ENCODE measurements at regions not wholly inside any gene's neighbourhood (a gene's known extent, or its start where the extent isn't known, plus 50 kb on each side); places are given as distances from the start of the nearest gene placed in this dataset.

GRCh38 chr1:198829944-198830343 lies 191.1 kb downstream of the PTPRC start:
- peak; percentile 33; the same call in 1 of the 3 replicates for ATAC-seq (ENCODE audit: low read depth)
- Histone ChIP-seq H3K4me3 (ENCODE audit: severe bottlenecking) (no peak overlapping the region), H3K27me3 (ENCODE audit: insufficient read depth, poor library complexity, severe bottlenecking) (no peaks in the 10 kb centered on the region), H3K36me3 (ENCODE audit: low read depth) (no peaks in the 10 kb centered on the region), H3K9me3 (ENCODE audit: severe bottlenecking) (no peaks in the 10 kb centered on the region), H3K4me1 (ENCODE audit: insufficient read depth, poor library complexity, severe bottlenecking) (no peaks in the 10 kb centered on the region), H3K27ac (ENCODE audit: poor library complexity, severe bottlenecking) (no peak overlapping the region)
- TF ChIP-seq, protein P1, sequence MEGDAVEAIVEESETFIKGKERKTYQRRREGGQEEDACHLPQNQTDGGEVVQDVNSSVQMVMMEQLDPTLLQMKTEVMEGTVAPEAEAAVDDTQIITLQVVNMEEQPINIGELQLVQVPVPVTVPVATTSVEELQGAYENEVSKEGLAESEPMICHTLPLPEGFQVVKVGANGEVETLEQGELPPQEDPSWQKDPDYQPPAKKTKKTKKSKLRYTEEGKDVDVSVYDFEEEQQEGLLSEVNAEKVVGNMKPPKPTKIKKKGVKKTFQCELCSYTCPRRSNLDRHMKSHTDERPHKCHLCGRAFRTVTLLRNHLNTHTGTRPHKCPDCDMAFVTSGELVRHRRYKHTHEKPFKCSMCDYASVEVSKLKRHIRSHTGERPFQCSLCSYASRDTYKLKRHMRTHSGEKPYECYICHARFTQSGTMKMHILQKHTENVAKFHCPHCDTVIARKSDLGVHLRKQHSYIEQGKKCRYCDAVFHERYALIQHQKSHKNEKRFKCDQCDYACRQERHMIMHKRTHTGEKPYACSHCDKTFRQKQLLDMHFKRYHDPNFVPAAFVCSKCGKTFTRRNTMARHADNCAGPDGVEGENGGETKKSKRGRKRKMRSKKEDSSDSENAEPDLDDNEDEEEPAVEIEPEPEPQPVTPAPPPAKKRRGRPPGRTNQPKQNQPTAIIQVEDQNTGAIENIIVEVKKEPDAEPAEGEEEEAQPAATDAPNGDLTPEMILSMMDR (IDR thresholded peaks at IDR 0.05; ENCODE audit: poor library complexity, severe bottlenecking), result peak; percentile 7
- no peak for DNase-seq (ENCODE audit: low spot score)

GRCh38 chr1:198830412-198830811 lies 191.6 kb downstream of the PTPRC start:
- ATAC-seq (ENCODE audit: low read depth) (no peak), DNase-seq (ENCODE audit: low spot score) (no peak)
- no peaks in the 10 kb centered on the region for H3K9me3 ChIP-seq (ENCODE audit: severe bottlenecking)
- H3K4me1 ChIP-seq (ENCODE audit: insufficient read depth, poor library complexity, severe bottlenecking), result no peaks in the 10 kb centered on the region
- TF ChIP-seq, protein P1 (IDR thresholded peaks at IDR 0.05; ENCODE audit: poor library complexity, severe bottlenecking), result no peak
- H3K36me3 ChIP-seq (ENCODE audit: low read depth), result no peaks in the 10 kb centered on the region
- H3K27ac ChIP-seq (ENCODE audit: poor library complexity, severe bottlenecking), result no peak overlapping the region
- no peaks in the 10 kb centered on the region for H3K27me3 ChIP-seq (ENCODE audit: insufficient read depth, poor library complexity, severe bottlenecking)
- no peak overlapping the region for H3K4me3 ChIP-seq (ENCODE audit: severe bottlenecking)

GRCh38 chr1:198833706-198834503 lies 195.1 kb downstream of the PTPRC start:
- no peaks in the 10 kb centered on the region for H3K27me3 ChIP-seq (ENCODE audit: insufficient read depth, poor library complexity, severe bottlenecking)
- ATAC-seq (ENCODE audit: low read depth) (no peak), DNase-seq (ENCODE audit: low spot score) (no peak)
- H3K4me3 ChIP-seq (ENCODE audit: severe bottlenecking), result no peak overlapping the region
- peaks cover 14% of the 10 kb centered on the region for H3K4me1 ChIP-seq (ENCODE audit: insufficient read depth, poor library complexity, severe bottlenecking)
- H3K36me3 ChIP-seq (ENCODE audit: low read depth), result no peaks in the 10 kb centered on the region
- no peaks in the 10 kb centered on the region for H3K9me3 ChIP-seq (ENCODE audit: severe bottlenecking)
- H3K27ac ChIP-seq (ENCODE audit: poor library complexity, severe bottlenecking), result no peak overlapping the region
- TF ChIP-seq, protein P1 (IDR thresholded peaks at IDR 0.05; ENCODE audit: poor library complexity, severe bottlenecking), result no peak

DNA sequence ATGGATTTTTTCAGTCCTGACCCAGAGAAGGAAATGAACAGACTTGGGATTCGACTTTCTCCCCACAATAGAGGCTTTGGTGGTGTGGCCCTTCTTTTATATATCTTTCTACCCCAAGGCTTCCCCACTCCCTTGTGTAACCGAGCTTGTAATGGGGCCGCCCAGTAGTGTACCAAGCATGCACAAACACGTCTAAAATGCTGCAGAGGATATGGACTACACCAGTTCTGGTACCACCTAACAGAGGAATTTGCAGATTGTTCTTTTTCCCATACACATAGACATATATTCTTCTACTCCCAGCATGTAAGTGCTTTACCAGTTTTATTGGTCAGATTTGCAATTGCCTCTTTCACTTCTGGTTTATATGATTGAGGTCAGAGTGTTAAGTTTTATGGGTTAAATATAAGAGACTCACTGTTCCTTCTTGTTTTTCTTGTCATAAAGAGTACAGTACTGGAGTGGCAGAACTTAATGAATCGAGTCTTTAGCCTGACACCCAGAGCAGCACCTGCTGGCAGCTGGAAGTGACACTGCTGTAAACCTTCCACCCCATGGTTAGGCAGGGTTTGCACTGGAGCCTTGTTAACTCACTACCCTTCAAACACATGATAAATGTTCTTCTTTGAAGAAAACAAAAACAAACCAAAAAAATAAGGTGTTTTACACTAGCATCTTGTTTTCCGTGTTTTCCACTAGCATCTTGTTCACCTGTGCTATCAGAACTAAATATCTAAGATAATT lies 198.6 kb downstream of the PTPRC start:
- Histone ChIP-seq H3K27ac (ENCODE audit: poor library complexity, severe bottlenecking) (no peak overlapping the region), H3K4me1 (ENCODE audit: insufficient read depth, poor library complexity, severe bottlenecking) (peaks cover 14% of the 10 kb centered on the region), H3K36me3 (ENCODE audit: low read depth) (no peaks in the 10 kb centered on the region), H3K27me3 (ENCODE audit: insufficient read depth, poor library complexity, severe bottlenecking) (no peaks in the 10 kb centered on the region), H3K9me3 (ENCODE audit: severe bottlenecking) (no peaks in the 10 kb centered on the region), H3K4me3 (ENCODE audit: severe bottlenecking) (no peak overlapping the region)
- DNase-seq (ENCODE audit: low spot score), result no peak
- ATAC-seq (ENCODE audit: low read depth), result peak; percentile 72
- TF ChIP-seq, protein P1 (IDR thresholded peaks at IDR 0.05; ENCODE audit: poor library complexity, severe bottlenecking), result no peak
